GM21825 (cell line): ENCODE measurements at regions not wholly inside any gene's neighbourhood (a gene's known extent, or its start where the extent isn't known, plus 50 kb on each side); places are given as distances from the start of the nearest gene placed in this dataset.
A peak's percentile ranks its signal among the peaks of the same experiment; 100 is the strongest.

Source experiments
- ATAC-seq: cut with Tn5 transposase; IDR thresholded peaks from one replicate; pipeline ENCODE4 v1.9.1; 2021; ENCODE audit warnings: mild to moderate bottlenecking, moderate library complexity; ENCODE audit not compliant: unreplicated experiment

GRCh38 chr6:80667006-80667405 is 560.5 kb downstream of the BCKDHB start:
- no peak for ATAC-seq

GRCh38 chr6:80658926-80659325 is 552.5 kb downstream of the BCKDHB start:
- no peak for ATAC-seq

GRCh38 chr6:80647156-80647555 is 540.7 kb downstream of the BCKDHB start:
- no peak for ATAC-seq

GRCh38 chr6:80643881-80644280 is 537.4 kb downstream of the BCKDHB start:
- no peak for ATAC-seq

- no peak for ATAC-seq
Measured at GRCh38 chr6:80642452-80642851, 536.0 kb downstream of the BCKDHB start.

- no peak for ATAC-seq
Measured at GRCh38 chr6:80641591-80641990, 535.1 kb downstream of the BCKDHB start.

- no peak for ATAC-seq
Measured at GRCh38 chr6:80640176-80640575, 533.7 kb downstream of the BCKDHB start.

- no peak for ATAC-seq
Measured at GRCh38 chr6:80639181-80639629, 532.7 kb downstream of the BCKDHB start.

- ATAC-seq = peak; percentile 72
Measured at GRCh38 chr6:80638213-80639055, 532.0 kb downstream of the BCKDHB start.

GRCh38 chr6:80637312-80637711 is 530.8 kb downstream of the BCKDHB start:
- ATAC-seq = no peak

- no peak for ATAC-seq
Measured at GRCh38 chr6:80636689-80637088, 530.2 kb downstream of the BCKDHB start.

GRCh38 chr6:80633412-80633811 is 526.9 kb downstream of the BCKDHB start:
- ATAC-seq = no peak

- no peak for ATAC-seq
Measured at GRCh38 chr6:80625405-80625804, 518.9 kb downstream of the BCKDHB start.

- no peak for ATAC-seq
Measured at GRCh38 chr6:80623066-80623815, 516.8 kb downstream of the BCKDHB start.

- ATAC-seq = no peak
Measured at GRCh38 chr6:80622641-80623040, 516.2 kb downstream of the BCKDHB start.

GRCh38 chr6:80618953-80619352 is 512.5 kb downstream of the BCKDHB start:
- ATAC-seq = no peak

GRCh38 chr6:80610846-80611245 is 504.4 kb downstream of the BCKDHB start:
- no peak for ATAC-seq

GRCh38 chr6:80608881-80609280 is 502.4 kb downstream of the BCKDHB start:
- no peak for ATAC-seq

GRCh38 chr6:80607811-80608391 is 501.4 kb downstream of the BCKDHB start:
- ATAC-seq = no peak

GRCh38 chr6:80605165-80605989 is 498.9 kb downstream of the BCKDHB start:
- no peak for ATAC-seq

- no peak for ATAC-seq
Measured at GRCh38 chr6:80603679-80604078, 497.2 kb downstream of the BCKDHB start.
